Stimulated activated CD4-positive, alpha-beta T cell treated with anti-CD3 and anti-CD28 coated beads, Interleukin-1b, Interleukin-23, amount 100 ng/mL, for 4 hours (primary cell): ENCODE measurements at regions not wholly inside any gene's neighbourhood (a gene's known extent, or its start where the extent isn't known, plus 50 kb on each side); places are given as distances from the start of the nearest gene placed in this dataset.

Experiments
- DNase-seq, 2 donors: peaks; one replicate each; pipeline ENCODE4 v3.0.0-alpha.2; 2020; ENCODE audit warnings: low read depth in 2 of 2

DNA sequence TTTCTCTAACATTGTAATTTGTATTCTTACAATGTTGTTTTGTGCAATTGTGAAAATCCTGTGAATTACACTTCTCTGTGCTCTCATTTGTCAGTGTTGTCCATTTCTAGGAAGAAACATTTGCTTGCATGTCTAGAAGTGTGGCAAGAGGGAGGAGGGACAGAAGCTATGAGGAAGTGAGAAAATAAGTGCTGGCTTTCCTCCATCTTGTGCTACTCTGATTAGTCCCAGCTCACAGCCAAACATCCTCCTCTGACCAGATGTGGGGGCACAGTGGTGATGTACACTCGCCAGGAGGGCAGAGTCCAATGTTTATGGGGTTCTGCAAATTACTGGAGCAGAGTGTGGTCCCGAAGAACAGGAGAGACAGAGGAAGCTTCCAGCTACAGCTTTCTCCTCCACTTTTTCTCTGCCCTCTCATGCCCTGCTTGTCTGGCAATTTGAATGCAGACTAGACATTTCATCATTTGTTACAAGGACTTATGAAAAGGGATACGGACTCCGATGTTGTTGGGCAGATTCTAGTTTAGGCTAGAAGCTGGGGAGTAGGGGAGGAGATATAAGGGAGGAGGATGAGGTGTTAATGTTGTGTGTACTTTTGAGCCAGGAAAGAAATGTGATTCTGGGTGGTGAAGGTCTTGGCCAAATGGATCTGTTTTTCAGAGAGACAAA lies 131.0 kb upstream of the C1GALT1 start:
- DNase-seq: no peak

- no peak for DNase-seq
Observed at GRCh38 chr7:7054252-7054830, 128.0 kb upstream of the C1GALT1 start.

GRCh38 chr7:7060828-7061599 lies 121.3 kb upstream of the C1GALT1 start:
- DNase-seq: no peak

DNA sequence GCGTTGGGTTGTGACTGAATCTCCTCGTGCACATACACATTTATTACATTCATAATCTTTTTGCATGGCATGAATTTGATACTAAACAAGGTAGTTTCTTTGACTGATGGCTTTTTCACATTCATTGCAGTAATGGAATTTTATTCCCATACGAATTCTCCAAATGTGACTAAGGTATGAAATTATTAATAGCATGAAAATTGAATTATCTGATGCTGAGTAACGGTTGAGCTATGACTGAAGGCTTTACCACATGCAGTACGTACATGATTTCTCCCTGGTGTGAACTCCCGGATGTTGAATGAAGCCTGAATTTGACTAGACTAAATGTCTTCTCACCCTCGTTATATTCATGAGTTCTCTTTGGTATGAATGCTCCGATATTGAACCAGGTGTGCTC lies 104.4 kb upstream of the C1GALT1 start:
- no peak for DNase-seq

DNA sequence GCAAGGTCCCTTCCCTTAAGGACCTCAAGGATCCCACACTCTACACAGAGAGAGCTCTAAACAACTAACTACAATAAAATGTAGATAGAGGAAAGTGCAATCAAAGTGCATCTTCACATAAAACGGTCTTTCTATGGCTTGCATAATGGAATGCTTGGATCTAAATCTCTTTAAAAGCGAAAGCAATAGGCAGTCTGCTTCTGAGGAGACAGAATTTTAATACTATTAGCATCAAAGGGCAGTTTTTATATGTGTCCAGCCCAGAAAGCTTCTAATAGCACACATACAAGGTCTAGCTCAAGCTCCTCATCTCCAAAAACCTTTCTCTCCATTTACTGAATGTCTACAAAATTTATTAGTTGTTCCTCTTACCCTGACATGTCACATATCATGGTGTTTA lies 101.5 kb upstream of the C1GALT1 start:
- DNase-seq: no peak

DNA sequence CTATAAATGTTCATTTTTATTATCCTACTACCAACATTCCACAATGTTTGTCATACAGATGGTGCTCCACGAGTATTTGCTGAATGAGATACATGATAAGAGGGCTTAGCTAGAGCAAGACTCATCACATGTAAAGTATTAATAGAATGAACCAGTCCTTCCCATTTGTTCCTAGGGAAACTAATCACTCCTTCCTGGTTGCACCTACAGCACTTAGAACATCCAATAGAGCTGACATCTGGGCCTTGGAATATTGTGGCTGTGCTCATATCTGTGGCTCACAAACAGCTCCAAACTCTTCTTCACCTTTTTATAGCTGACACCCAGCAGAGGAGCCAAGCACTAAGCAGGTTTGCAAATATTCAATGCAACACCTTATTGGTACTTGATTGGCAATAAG lies 91.9 kb upstream of the C1GALT1 start:
- DNase-seq: no peak

DNA sequence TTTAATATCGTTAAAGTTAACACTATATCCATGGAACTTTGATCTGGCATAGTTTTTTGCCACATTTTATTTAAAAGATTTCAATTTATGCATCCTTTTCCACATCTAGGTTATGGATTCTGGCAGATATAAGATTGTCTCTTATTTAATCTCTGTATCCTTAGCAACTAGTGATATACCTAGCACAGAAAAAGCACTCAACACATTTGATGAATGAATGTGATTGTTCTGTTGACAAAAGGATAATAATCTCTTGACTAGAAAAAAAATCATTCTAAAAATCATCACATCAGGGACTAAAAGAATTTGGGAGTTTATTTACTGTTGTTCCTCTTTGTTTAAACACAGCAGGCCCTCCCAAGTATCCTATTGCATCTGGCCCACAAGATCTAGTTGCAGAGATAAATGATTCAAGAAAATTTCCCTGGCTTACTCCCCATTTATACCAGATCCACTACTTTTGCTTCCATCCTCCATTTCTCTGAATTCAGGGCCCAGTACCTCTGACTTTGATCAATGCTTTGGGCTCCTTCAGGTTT lies 84.0 kb upstream of the C1GALT1 start:
- no peak for DNase-seq

- no peak for DNase-seq
Observed at GRCh38 chr7:7099584-7100014, 82.7 kb upstream of the C1GALT1 start.

DNA sequence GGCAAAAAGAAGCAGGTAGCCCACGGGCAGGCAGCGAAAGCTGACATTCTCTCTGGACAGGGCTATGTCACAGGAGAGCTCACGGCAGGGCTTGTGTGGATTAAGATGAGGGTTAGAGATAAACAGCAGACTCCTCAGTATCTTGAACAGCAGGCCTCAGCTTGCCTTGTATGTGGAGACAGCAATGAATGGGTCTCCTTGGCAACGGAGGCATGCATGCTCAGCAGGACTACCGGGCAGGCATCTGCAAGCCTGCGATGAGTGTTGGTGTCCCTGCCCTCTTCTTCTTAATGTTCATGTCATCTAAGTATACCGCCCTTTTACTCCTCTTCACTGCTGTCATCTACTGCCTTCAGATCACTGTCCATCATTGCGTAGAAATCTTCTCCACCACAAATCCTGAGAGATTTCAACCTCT lies 81.9 kb upstream of the C1GALT1 start:
- no peak for DNase-seq

DNA sequence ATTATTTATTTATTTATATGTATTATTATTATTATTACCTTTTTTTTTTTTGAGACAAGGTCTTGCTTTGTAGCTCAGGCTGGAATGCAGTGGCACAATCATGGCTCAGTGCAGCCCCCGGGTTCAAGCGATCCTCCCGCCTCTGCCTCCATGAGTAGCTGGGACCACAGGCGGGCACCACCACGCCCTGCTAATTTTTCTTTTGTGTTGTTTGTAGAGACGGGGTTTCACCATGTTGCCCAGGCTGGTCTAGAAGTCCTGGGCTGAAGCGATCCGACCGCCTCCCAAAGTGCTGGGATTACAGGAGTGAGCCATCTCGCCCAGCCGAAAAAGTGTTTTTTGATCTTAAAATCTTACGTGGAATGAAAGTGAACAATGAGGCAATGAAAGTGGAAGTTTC lies 79.4 kb upstream of the C1GALT1 start:
- DNase-seq: no peak

DNA sequence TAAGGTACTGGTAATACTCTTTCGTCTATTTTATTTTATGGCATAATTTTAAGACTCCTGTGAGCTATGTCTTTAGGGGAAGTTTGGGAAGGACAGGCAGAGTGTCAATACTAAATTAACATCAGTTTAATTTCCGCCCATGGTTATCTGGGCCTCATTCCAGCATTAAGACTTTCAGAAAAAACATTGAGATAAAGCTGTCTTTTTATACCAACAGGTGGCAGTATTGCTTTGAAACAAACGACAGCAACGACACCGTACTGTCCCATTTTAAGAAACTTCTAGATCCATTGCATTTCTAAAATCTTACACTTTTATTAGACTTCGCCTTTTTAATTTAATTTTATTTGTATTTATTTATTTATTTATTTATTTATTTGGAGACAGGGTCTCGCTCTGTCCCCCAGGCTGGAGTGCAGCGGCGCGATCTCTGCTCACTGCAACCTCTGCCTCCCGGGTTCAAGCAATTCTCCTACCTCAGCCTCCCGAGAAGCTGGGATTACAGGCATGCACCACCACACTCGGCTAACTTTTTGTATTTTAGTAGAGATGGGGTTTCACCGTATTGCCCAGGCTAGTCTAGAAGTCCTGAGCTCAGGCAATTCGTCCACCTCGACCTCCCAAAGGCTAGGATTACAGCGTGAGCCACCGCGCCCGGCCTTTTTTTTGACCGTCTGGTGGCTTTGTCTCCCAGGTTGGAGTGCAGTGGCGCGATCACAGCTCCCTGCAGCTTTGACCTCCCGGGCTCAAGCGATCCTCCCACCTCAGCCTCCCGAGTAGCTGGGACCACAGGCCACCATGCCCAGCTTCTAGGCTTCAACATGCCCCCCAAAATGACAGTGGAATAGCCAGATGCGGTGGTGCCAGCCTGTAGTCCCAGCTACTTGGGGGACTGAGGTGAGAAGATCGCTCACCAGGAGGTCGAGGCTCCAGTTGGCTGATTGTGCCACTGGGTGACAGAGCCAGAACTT lies 78.7 kb upstream of the C1GALT1 start:
- DNase-seq: peak in 1 of 2 donors; percentile 7

GRCh38 chr7:7104314-7104698 lies 78.0 kb upstream of the C1GALT1 start:
- DNase-seq: no peak

DNA sequence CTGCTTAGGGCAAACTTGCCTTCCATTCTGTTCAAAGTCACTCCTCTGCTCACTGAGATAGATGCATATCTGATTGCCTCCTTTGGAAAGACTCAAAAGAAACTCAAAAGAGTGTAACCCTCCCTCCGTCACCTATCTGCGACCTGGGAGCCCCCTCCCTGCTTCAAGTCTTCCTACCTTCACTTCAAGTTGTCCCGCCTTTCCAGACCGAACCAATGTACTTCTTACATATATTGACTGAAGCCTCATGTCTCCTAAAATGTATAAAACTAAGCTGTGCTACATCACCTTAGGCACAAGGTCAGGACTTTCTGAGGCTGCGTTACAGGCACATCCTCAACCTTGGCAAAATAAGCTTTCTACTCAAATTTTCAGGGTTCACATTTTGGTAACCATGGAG lies 77.4 kb upstream of the C1GALT1 start:
- DNase-seq: no peak

DNA sequence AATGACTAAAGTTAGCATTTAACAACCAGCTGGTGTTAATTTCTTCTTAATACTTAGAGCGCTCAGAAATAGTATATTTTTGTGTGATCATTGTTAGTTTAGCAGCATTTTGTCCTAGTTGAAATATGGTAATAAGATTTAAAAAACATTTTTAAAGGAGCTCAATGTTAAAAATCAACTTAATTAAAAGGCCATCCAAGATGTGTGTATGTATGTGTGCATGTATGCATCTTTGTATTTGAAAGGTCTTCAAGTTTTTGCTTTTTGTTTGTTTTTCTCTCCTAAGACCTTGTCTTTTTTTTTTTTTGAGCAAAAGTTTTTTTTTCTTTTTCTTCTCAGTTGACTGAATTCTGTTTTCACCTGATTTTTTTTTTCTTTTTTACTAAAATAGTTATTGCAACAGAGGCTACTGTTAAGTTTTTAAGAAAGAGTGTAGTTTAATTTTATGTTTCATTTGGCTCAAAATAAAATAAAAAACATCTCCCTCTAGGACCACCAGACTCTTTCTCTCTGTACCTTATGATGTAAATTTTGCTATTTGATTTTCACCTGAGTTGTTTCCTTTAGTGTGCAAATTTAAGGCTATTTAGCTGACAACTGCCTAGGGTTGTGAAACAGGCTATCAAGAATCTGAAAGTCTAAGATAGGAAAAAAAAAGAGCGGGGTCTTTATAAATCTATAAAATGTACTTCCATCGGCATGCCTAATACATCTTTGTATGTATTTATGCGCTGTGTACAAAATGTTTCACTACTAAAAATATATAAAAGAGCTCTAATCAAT lies 76.4 kb upstream of the C1GALT1 start:
- DNase-seq: no peak

DNA sequence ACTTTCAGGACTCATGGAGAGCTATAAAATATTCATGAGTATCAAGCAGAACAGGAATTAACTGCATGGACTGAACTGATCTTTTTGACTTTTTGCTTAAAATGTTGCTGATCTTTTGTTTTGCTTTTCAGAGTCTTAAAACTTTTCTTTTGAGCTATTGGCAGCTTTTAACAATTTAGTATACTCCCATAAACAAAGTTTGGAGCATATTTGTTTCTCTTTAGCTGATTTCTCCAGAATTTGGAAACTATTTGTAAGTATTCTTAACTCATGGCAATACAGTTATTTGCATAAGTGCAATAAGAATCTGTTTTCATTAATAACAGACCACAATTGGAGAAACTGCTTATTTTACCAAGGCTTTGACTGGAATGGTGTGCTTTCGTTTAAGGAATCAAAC lies 73.4 kb upstream of the C1GALT1 start:
- DNase-seq: no peak

DNA sequence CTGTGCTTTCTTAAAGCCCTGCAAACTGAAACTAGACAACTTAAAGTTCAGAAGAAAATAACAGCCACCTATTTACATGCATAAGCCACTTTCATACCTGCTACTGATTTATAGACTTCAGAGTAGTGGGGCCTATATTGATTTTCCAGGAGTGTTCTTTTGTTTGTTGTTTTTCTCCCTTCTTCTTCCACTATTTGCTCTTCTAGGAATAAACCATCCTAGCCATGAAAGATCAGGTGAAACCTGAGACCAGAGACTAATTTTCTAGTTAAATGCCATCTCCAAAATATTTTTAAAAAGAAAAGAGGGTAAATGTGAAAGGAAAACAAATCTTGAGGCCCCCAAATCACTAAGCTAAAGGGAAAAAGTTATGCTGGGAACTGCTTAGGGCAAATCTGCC lies 72.4 kb upstream of the C1GALT1 start:
- no peak for DNase-seq

- DNase-seq: no peak
Observed at GRCh38 chr7:7110706-7111105, 71.6 kb upstream of the C1GALT1 start.

- no peak for DNase-seq
Observed at GRCh38 chr7:7112868-7113267, 69.5 kb upstream of the C1GALT1 start.

DNA sequence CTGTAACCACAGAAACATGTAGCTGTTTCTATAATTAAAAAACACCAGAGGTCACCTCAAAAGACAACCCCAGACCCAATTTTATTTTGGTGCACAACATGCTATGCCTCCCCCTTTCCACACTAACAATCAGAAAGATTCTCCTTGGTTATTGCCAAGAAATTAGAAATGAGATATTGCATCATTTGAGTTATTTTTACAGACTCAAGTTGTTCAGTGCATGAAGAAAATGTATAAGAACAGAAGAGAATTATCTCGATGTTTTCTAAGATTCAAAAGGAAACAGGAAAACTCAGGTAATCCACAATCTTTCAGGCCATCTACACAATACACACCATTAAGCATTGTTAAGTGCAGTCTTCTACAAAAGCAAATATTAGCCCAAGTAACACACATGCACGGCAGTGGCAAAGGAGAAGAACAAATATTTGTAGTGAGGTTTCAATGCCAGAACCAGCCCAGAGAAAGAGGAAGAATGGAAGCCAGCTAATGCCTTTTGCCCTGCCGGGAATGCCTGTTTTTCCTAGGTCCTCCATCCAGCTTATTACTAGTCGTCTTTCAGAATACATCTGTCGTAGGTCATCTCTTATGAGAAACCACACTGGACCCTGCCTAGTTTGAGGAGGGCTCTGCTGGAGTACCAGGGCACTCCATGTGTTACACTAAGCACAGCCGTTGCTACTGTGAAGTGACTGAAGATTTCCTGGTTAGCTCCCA lies 67.6 kb upstream of the C1GALT1 start:
- DNase-seq: no peak

DNA sequence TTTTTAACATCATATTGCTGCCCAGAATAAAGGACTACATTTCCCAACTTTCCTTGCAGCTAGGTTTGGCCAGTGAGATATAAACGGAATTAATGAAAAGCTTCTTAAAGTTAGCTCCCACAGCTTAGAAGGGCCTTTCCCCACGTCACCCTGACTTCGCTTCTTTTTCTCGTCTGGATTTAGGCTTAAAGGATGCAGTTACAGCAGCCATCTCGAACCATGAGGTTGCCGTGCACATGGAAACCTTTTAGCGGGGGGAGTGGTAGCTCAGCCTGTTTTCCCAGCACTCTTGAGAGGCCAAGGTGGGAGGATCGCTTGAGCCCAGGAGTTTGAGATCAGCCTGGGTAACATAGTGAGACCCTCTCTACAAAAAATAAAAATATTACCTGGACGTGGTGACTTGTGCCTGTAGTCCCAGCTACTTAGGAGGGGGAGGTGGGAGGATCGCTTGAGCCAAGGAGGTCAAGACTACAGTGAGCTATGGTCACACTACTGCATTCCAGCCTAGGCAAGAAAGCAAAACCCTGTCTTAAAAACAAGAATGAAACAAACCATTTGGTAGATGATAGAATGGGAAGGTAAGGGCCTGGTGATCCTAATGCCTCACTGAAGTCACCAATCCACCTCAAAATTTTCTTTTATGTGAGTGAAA lies 64.3 kb upstream of the C1GALT1 start:
- DNase-seq: no peak
